ENCODE measurements at regions not wholly inside any gene's neighbourhood (a gene's known extent, or its start where the extent isn't known, plus 50 kb on each side); places are given as distances from the start of the nearest gene placed in this dataset.

DNA sequence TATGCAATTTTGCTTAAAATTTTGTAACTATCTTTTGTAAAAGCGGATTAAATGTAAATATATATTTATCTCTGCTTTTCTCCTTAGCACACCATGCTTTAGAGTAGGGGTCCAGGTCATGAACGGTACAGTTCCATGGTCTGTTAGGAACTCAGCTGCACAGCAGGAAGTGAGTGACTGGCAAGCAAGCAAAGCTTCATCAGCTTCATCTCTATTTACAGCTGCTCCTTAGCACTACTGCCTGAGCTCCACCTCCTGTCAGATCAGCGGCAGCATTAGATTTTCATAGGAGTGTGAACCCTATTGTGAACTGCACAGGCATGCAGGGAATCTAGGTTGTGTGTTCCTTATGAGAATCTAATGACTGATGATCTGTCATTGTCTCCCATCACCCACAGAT lies 959.0 kb upstream of the SLC39A10 start (continued):
- TF ChIP-seq YY1 (IDR thresholded peaks at IDR 0.05; ENCODE audit: extremely low read depth, insufficient replicate concordance, low read depth, low read length): no peak
- TF ChIP-seq, protein P1, sequence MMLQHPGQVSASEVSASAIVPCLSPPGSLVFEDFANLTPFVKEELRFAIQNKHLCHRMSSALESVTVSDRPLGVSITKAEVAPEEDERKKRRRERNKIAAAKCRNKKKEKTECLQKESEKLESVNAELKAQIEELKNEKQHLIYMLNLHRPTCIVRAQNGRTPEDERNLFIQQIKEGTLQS (IDR thresholded peaks at IDR 0.05): no peak
- no peak for TF ChIP-seq SIN3A (IDR thresholded peaks at IDR 0.05; ENCODE audit: low read depth)
- TF ChIP-seq, protein P2, sequence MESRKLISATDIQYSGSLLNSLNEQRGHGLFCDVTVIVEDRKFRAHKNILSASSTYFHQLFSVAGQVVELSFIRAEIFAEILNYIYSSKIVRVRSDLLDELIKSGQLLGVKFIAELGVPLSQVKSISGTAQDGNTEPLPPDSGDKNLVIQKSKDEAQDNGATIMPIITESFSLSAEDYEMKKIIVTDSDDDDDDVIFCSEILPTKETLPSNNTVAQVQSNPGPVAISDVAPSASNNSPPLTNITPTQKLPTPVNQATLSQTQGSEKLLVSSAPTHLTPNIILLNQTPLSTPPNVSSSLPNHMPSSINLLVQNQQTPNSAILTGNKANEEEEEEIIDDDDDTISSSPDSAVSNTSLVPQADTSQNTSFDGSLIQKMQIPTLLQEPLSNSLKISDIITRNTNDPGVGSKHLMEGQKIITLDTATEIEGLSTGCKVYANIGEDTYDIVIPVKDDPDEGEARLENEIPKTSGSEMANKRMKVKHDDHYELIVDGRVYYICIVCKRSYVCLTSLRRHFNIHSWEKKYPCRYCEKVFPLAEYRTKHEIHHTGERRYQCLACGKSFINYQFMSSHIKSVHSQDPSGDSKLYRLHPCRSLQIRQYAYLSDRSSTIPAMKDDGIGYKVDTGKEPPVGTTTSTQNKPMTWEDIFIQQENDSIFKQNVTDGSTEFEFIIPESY (IDR thresholded peaks at IDR 0.05; ENCODE audit: extremely low read depth, insufficient replicate concordance, low read length): no peak
- no peak for TF ChIP-seq CBX3 (IDR thresholded peaks at IDR 0.05; ENCODE audit: low read depth)
- TF ChIP-seq ZNF274 (IDR thresholded peaks at IDR 0.05; ENCODE audit: low read depth, low read length): no peak
- TF ChIP-seq JUND (IDR thresholded peaks at IDR 0.05): no peak

DNA sequence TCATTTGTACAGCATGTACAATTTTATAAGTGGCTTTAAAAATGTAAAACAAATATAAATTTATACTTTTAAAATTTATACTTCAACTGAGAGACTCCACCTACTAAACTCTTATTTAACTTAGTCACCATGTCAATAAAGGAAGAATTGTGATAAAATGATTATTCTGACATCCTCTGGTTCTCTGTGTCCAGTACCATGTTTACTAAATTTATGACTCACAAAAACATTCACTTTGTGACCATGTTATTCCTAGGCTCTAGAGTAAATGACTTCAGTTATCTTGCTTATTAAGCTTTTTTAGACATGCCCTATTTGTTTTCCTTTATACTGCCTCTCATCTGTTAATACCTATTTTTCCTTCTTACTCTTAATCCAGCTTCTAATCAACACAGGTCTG lies 959.6 kb upstream of the SLC39A10 start:
- Histone ChIP-seq H3K4me1 (ENCODE audit: control insufficient read depth in 1 of 2, insufficient read depth in 2 of 2, low read length in 2 of 2) (no peaks in the 10 kb centered on the region), H3K27me3 (ENCODE audit: insufficient read depth, low read length) (no peaks in the 10 kb centered on the region), H3K9me2 (ENCODE audit: insufficient read depth) (no peaks in the 10 kb centered on the region), H3K9ac (ENCODE audit: low read length) (no peak overlapping the region), H3K4me2 (ENCODE audit: low read length) (no peak overlapping the region), H4K20me1 (ENCODE audit: insufficient read depth) (no peaks in the 10 kb centered on the region), H3K27ac (ENCODE audit: low read depth, low read length) (no peak overlapping the region), H3K79me2 (ENCODE audit: insufficient read depth, low read length) (no peaks in the 10 kb centered on the region), H3K4me3 (replicated peaks in 1 of 2; ENCODE audit: low read depth in 1 of 2, low read length in 2 of 2) (no peak overlapping the region), H3K9me3 (ENCODE audit: control insufficient read depth in 1 of 2, insufficient read depth in 1 of 2, low read depth in 1 of 2, low read length in 2 of 2) (no peaks in the 10 kb centered on the region), H2AFZ (ENCODE audit: low read depth, low read length, poor library complexity, severe bottlenecking) (no peak overlapping the region), H3K36me3 (ENCODE audit: control insufficient read depth in 1 of 2, insufficient read depth in 2 of 2, low read length in 2 of 2) (no peaks in the 10 kb centered on the region)
- TF ChIP-seq ZNF274 (IDR thresholded peaks at IDR 0.05; ENCODE audit: low read depth, low read length): no peak
- TF ChIP-seq, protein P3, sequence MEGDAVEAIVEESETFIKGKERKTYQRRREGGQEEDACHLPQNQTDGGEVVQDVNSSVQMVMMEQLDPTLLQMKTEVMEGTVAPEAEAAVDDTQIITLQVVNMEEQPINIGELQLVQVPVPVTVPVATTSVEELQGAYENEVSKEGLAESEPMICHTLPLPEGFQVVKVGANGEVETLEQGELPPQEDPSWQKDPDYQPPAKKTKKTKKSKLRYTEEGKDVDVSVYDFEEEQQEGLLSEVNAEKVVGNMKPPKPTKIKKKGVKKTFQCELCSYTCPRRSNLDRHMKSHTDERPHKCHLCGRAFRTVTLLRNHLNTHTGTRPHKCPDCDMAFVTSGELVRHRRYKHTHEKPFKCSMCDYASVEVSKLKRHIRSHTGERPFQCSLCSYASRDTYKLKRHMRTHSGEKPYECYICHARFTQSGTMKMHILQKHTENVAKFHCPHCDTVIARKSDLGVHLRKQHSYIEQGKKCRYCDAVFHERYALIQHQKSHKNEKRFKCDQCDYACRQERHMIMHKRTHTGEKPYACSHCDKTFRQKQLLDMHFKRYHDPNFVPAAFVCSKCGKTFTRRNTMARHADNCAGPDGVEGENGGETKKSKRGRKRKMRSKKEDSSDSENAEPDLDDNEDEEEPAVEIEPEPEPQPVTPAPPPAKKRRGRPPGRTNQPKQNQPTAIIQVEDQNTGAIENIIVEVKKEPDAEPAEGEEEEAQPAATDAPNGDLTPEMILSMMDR (IDR thresholded peaks at IDR 0.05 in 2 of 3, conservative IDR thresholded peaks at IDR 0.05 in 1 of 3; ENCODE audit: borderline replicate concordance in 1 of 3, insufficient read depth in 1 of 3, low read depth in 2 of 3, low read length in 2 of 3): no peak
- no peak for TF ChIP-seq POLR2A (IDR thresholded peaks at IDR 0.05; ENCODE audit: borderline replicate concordance, extremely low read depth, insufficient read depth, insufficient read length)
- TF ChIP-seq TCF7L2 (IDR thresholded peaks at IDR 0.05; ENCODE audit: borderline replicate concordance, extremely low read depth, insufficient read depth, insufficient read length): no peak
- no peak for TF ChIP-seq EZH2 (IDR thresholded peaks at IDR 0.05)
- ATAC-seq (no peak), DNase-seq (ENCODE audit: low read depth, low spot score) (no peak)
- no TSS peak for BruUV-seq (replicated peaks)
- intact Hi-C loops (cut with micrococcal nuclease): no loop called here
- RAD21 ChIA-PET (ENCODE audit: low non-redundant PET in 1 of 2, low total read pairs in 2 of 2, uncharacterized antibody in 2 of 2, unreplicated experiment in 2 of 2): no interaction called here
- POLR2A ChIA-PET: no interaction called here
- CTCF ChIA-PET: no interaction called here

Data from HCT116 (cell line).